ENCODE measurements at regions not wholly inside any gene's neighbourhood (a gene's known extent, or its start where the extent isn't known, plus 50 kb on each side); places are given as distances from the start of the nearest gene placed in this dataset.

DNA sequence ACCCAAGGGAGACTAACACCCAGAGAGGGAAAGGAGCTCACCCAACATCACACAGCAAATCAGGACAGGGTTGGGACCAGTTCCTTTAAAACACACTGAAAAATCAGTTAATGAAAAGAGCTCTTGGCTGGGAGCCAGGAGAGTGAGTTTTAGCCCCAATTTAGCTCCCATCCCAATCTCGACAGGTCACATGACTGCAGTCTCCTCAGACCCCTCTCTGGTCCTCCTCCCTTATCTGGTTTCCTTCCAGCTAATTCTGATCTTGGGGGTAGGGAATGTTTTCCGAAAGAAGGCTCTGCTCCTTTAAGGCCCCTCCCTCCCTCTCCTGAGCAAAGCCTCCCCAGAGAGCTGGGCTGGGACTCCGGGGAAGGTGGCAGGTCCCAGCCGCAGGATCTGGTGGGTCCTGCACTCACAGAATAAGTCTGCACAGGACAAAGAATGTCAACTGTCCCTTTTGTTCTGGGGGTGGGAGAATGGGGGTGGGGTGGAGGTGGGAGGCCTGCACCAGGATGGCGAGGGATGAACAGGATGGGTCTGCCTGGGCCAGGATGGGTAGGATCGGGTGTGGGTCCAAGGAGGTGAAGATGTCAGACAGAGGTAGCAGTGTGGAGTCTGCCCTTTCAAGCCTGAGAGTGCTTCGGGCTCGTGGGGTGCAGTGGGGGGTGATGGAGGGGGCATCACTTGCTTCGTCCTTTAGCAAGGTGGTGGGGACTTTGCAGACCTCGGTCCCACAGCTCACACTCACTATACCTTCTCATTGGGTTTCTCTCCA is 57.3 kb upstream of the SSBP3 start:
- H3K36me3 Mint-ChIP-seq, result peaks cover 4% of the 10 kb centered on the region
- peak overlapping the region; percentile 51 for H3K4me3 Mint-ChIP-seq
- TF ChIP-seq, protein P1, sequence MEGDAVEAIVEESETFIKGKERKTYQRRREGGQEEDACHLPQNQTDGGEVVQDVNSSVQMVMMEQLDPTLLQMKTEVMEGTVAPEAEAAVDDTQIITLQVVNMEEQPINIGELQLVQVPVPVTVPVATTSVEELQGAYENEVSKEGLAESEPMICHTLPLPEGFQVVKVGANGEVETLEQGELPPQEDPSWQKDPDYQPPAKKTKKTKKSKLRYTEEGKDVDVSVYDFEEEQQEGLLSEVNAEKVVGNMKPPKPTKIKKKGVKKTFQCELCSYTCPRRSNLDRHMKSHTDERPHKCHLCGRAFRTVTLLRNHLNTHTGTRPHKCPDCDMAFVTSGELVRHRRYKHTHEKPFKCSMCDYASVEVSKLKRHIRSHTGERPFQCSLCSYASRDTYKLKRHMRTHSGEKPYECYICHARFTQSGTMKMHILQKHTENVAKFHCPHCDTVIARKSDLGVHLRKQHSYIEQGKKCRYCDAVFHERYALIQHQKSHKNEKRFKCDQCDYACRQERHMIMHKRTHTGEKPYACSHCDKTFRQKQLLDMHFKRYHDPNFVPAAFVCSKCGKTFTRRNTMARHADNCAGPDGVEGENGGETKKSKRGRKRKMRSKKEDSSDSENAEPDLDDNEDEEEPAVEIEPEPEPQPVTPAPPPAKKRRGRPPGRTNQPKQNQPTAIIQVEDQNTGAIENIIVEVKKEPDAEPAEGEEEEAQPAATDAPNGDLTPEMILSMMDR (conservative IDR thresholded peaks at IDR 0.05), result no peak
- no peaks in the 10 kb centered on the region for H3K27me3 Mint-ChIP-seq
- no peak overlapping the region for H3K27ac Mint-ChIP-seq
- H3K9me3 Mint-ChIP-seq, result no peaks in the 10 kb centered on the region
- DNase-seq (ENCODE audit: extremely low spot score, unreplicated experiment), result no peak
- H3K4me1 Mint-ChIP-seq (ENCODE audit: unreplicated experiment), result peaks cover 55% of the 10 kb centered on the region

DNA sequence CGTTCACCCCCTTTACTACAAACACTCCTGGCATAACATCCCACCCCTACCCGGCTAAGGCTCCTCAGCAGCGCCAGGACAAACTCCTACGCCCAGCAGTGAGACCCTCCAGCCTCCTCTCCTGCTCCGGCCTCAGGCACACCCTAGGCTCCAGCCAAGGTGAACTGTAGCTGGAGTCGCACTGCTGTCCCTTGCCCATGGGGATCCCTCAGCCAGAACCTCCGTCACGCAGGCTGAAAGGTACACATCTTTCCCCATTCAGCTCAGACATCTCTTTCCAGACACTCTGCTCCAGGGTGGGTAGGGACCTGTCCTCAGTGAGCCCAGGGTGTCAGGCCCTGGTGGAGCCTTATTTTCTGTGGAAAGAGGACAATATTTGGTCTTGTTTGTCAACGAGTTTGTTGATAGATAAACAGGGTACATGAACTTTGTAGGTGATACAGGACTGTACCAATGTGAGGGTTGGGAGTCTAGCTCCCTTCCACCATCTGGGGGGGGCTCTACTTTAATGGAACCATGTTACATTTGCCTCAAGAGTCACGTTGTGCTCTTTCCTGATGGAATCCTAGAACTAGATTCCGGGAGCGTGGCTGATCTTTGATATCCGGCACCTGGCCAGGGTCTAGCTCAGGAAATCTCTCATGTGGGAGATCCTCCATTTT is 56.5 kb upstream of the SSBP3 start:
- no peaks in the 10 kb centered on the region for H3K9me3 Mint-ChIP-seq
- no peaks in the 10 kb centered on the region for H3K27me3 Mint-ChIP-seq
- peaks cover 55% of the 10 kb centered on the region for H3K4me1 Mint-ChIP-seq (ENCODE audit: unreplicated experiment)
- peak overlapping the region; percentile 48 for H3K27ac Mint-ChIP-seq
- H3K4me3 Mint-ChIP-seq, result peak overlapping the region; percentile 51
- TF ChIP-seq, protein P1 (conservative IDR thresholded peaks at IDR 0.05), result no peak
- peaks cover 4% of the 10 kb centered on the region for H3K36me3 Mint-ChIP-seq
- DNase-seq (ENCODE audit: extremely low spot score, unreplicated experiment), result no peak

DNA sequence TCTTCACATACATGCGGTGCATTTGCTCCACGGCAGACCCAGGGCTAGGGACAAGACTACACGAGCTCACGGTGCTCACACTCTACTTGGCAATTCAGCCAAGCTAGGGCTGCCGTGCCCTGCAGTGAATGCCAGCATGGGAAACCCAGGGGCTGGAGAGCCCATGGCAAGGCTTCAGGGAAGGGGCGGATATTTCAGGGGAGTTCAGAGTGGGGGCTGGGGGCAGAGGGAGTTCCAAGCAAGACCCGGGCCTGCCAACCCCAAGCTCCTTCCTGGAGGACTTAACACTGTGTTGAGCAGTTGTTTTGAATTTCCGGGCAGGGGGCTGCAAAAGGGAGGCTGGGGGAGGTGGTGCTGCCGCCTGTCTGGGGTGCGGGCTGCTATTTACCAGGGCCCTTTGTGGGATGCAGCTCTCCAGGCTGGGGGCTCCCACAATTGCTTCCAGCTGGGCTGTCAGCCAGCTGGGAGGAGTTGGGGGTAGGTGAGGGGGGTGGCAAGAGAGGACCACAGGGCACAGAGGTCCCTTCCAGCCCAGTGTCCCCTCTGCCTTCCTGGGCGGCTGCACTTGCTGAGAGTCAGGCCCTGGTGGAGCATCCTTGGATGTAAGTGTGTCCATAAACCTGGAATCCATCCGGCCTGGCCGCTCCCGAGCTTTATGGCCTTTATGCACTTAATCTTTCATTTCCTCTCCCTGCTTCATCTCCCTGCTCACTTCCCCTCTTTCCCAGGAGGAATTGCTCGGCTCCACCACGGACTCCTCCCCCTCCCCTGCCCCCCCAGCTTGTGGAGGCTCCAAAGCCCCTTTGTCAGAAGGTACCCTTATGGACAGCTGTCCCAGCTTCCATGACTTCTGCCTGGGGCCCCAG is 55.8 kb upstream of the SSBP3 start:
- peaks cover 53% of the 10 kb centered on the region for H3K4me1 Mint-ChIP-seq (ENCODE audit: unreplicated experiment)
- H3K4me3 Mint-ChIP-seq, result peak overlapping the region; percentile 51
- H3K9me3 Mint-ChIP-seq, result no peaks in the 10 kb centered on the region
- H3K27ac Mint-ChIP-seq, result peak overlapping the region; percentile 56
- H3K36me3 Mint-ChIP-seq, result no peaks in the 10 kb centered on the region
- no peak for DNase-seq (ENCODE audit: extremely low spot score, unreplicated experiment)
- H3K27me3 Mint-ChIP-seq, result no peaks in the 10 kb centered on the region
- TF ChIP-seq, protein P1 (conservative IDR thresholded peaks at IDR 0.05), result no peak

DNA sequence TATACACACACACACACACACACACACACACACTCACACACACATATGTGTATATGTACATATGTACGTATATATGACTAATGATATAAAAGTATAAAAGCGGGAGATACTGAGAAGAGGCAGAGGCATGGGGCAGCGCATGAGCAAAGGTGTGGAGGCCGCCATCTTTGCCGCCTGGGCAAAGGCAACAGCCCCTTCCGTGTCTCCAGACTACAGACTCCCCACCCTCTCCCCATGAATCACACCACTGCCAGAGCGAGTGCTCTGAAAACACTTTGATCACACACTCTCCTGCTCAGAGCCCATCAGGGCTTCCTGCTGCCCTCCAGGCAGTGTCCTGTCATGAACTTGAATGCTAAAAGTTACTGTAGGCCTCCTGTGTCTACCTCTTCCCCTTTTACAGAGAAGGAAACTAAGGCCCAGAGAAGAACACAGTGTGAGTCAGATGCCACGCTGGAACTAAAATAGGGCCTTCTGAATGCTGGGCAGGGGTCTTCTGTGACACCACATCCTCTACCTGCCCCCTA is 54.7 kb upstream of the SSBP3 start:
- peaks cover 55% of the 10 kb centered on the region for H3K4me1 Mint-ChIP-seq (ENCODE audit: unreplicated experiment)
- TF ChIP-seq, protein P1 (conservative IDR thresholded peaks at IDR 0.05), result no peak
- no peaks in the 10 kb centered on the region for H3K9me3 Mint-ChIP-seq
- no peak for DNase-seq (ENCODE audit: extremely low spot score, unreplicated experiment)
- H3K36me3 Mint-ChIP-seq, result no peaks in the 10 kb centered on the region
- peak overlapping the region; percentile 31 for H3K4me3 Mint-ChIP-seq
- no peaks in the 10 kb centered on the region for H3K27me3 Mint-ChIP-seq
- peak overlapping the region; percentile 56 for H3K27ac Mint-ChIP-seq

DNA sequence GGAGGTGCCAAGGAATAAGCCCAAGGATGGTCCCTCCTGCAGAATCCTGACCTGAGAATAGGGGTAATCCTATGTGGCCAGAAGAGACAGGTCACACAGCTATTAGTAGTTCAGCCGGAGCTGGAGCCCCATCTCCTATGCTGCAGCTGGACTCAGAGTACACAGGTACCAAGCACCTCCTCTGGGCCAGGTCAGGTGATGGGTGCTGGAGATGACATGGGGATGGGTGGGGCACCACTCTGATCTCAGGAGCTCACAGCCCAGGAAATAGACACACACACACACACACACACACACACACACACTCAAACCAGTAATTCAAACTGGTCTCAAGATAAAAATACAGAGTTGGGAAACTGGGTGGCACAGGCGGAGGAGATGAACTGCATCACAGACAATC is 54.2 kb upstream of the SSBP3 start:
- Mint-ChIP-seq H3K36me3 (no peaks in the 10 kb centered on the region), H3K9me3 (no peaks in the 10 kb centered on the region), H3K4me1 (ENCODE audit: unreplicated experiment) (peaks cover 53% of the 10 kb centered on the region), H3K4me3 (peak overlapping the region; percentile 54), H3K27ac (peak overlapping the region; percentile 27), H3K27me3 (no peaks in the 10 kb centered on the region)
- TF ChIP-seq, protein P1 (conservative IDR thresholded peaks at IDR 0.05), result no peak
- no peak for DNase-seq (ENCODE audit: extremely low spot score, unreplicated experiment)
